ENCODE measurements at regions not wholly inside any gene's neighbourhood (a gene's known extent, or its start where the extent isn't known, plus 50 kb on each side); places are given as distances from the start of the nearest gene placed in this dataset.
"Not testable (repeated sequence)": the region's sequence is repeated elsewhere in the genome, so short reads cannot be mapped to it uniquely, and the experiment has no call there.

DNA sequence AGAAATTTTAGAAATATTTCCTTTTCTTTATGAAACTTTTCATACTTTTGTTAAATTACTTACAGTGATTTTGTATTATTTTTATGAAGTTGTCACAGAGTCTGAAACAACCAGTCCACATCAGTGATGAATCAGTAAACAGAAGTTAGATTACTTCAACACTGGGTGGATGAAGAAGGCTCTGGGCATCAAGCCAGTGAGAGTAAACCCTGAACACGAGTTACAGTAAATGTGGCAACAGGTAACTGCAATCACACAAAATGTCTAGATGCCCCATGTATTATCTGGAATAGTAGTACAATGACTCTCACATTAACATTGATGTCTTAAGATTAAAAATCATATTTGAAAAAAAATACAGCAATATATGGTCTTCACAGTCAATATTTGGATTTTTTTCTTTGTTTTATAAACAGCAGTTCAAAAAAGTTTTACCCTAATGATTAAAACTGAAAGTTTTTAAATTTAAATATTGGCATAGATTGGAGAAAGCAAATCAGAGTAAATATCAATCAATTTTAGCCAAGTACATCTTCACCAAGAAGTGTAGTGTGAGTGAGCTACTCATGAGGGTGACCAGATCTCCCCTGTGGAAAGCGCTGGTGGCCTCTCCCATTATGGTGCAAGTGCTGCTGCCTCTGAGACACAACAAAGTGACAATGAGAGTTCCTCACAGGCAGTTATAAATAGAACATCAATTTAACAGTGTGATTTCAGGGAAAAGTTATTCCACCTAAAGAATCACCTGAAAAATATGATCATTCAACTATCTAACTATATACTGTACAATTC is 63.2 kb upstream of the UGT2B7 start:
- no peak overlapping the region for H3K4me3 ChIP-seq (ENCODE audit: low read depth, low read length)
- no peak for DNase-seq (ENCODE audit: low read depth)
- TF ChIP-seq, protein P1, sequence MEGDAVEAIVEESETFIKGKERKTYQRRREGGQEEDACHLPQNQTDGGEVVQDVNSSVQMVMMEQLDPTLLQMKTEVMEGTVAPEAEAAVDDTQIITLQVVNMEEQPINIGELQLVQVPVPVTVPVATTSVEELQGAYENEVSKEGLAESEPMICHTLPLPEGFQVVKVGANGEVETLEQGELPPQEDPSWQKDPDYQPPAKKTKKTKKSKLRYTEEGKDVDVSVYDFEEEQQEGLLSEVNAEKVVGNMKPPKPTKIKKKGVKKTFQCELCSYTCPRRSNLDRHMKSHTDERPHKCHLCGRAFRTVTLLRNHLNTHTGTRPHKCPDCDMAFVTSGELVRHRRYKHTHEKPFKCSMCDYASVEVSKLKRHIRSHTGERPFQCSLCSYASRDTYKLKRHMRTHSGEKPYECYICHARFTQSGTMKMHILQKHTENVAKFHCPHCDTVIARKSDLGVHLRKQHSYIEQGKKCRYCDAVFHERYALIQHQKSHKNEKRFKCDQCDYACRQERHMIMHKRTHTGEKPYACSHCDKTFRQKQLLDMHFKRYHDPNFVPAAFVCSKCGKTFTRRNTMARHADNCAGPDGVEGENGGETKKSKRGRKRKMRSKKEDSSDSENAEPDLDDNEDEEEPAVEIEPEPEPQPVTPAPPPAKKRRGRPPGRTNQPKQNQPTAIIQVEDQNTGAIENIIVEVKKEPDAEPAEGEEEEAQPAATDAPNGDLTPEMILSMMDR (conservative IDR thresholded peaks at IDR 0.05; ENCODE audit: low read depth, low read length), result no peak

GRCh38 chr4:69034315-69034740 is 61.9 kb upstream of the UGT2B7 start:
- not testable (repeated sequence) for DNase-seq (ENCODE audit: low read depth); H3K4me3 ChIP-seq (ENCODE audit: low read depth, low read length)

GRCh38 chr4:69038582-69038981 is 57.7 kb upstream of the UGT2B7 start:
- H3K4me3 ChIP-seq (ENCODE audit: low read depth, low read length), result no peak overlapping the region
- TF ChIP-seq, protein P1 (conservative IDR thresholded peaks at IDR 0.05; ENCODE audit: low read depth, low read length), result no peak
- DNase-seq (ENCODE audit: low read depth), result no peak

GRCh38 chr4:69039071-69039470 is 57.2 kb upstream of the UGT2B7 start:
- TF ChIP-seq, protein P1 (conservative IDR thresholded peaks at IDR 0.05; ENCODE audit: low read depth, low read length), result no peak
- DNase-seq (ENCODE audit: low read depth), result no peak
- H3K4me3 ChIP-seq (ENCODE audit: low read depth, low read length), result no peak overlapping the region

DNA sequence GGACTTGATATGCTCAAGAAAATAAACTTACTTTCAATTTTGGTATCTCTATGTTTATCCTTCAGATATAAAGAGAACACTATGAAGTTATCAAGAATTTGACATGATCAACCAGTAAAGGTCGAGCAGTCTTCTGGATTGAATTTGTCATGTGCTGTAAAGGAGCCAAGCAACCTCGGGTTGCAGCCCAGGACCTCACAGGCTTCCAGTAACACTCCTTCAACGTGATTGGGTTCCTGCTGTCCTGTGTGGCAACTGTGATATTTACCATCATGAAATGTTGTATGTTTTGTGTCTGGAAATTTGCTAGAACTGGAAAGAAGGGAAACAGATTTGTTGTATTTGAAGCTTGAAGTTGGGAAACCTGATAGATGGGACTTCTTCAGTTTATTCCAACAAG is 52.0 kb upstream of the UGT2B7 start:
- H3K4me3 ChIP-seq (ENCODE audit: low read depth, low read length), result no peak overlapping the region
- TF ChIP-seq, protein P1 (conservative IDR thresholded peaks at IDR 0.05; ENCODE audit: low read depth, low read length), result no peak
- no peak for DNase-seq (ENCODE audit: low read depth)
